MM.1S (cell line): ENCODE measurements at regions not wholly inside any gene's neighbourhood (a gene's known extent, or its start where the extent isn't known, plus 50 kb on each side); places are given as distances from the start of the nearest gene placed in this dataset.

Experiments
- CTCF ChIP-seq: fragments of 300-600 bp; sonication (generic); IDR thresholded peaks from 2 replicates; pipeline ENCODE4 v1.5.1; 2016; ENCODE audit warnings: antibody characterized with exemption, low read length, mixed read lengths
- EZH2 ChIP-seq: fragments of 300-600 bp; sonication (generic); optimal IDR thresholded peaks from 2 replicates; pipeline ENCODE3; 2017; ENCODE audit warnings: low read depth, mild to moderate bottlenecking, antibody characterized with exemption, low read length, mixed read lengths
- EZH2phosphoT487 ChIP-seq: fragments of 300-600 bp; sonication (generic); IDR thresholded peaks from 2 replicates; pipeline ENCODE4 v1.6.1; 2018; ENCODE audit warnings: antibody characterized with exemption, low read length

- no peak for TF ChIP-seq EZH2
- no peak for TF ChIP-seq CTCF
- TF ChIP-seq EZH2phosphoT487, result no peak
These were observed 158.7 kb upstream of the GPR12 start for GRCh38 chr13:26919311-26919710.
